GM18858 (cell line): ENCODE measurements at regions not wholly inside any gene's neighbourhood (a gene's known extent, or its start where the extent isn't known, plus 50 kb on each side); places are given as distances from the start of the nearest gene placed in this dataset.
A peak's percentile ranks its signal among the peaks of the same experiment; 100 is the strongest.
"Not testable (repeated sequence)": the region's sequence is repeated elsewhere in the genome, so short reads cannot be mapped to it uniquely, and the experiment has no call there.

ENCODE experiments used
- ATAC-seq: cut with Tn5 transposase; IDR thresholded peaks from one replicate; pipeline ENCODE4 v1.9.1; 2021; ENCODE audit not compliant: unreplicated experiment

DNA sequence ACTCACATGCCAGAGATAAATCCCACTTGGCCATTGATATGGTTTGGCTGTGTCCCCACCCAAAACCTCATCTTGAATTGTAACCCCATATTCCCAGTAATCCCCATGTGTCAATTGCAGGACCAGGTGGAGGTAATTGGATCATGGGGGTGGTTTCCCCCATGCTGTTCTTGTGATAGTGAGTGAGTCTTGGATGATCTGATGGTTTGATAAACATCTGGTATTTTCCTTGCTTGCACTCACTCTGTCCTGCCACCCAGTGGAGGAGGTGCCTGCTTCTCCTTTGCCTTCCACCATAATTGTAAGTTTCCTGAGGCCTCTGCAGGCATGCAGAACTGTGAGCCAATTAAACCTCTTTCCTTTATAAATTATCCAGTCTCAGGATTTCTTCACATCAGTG, 50.4 kb upstream of the B3GAT2 start:
- ATAC-seq: not testable (repeated sequence)

DNA sequence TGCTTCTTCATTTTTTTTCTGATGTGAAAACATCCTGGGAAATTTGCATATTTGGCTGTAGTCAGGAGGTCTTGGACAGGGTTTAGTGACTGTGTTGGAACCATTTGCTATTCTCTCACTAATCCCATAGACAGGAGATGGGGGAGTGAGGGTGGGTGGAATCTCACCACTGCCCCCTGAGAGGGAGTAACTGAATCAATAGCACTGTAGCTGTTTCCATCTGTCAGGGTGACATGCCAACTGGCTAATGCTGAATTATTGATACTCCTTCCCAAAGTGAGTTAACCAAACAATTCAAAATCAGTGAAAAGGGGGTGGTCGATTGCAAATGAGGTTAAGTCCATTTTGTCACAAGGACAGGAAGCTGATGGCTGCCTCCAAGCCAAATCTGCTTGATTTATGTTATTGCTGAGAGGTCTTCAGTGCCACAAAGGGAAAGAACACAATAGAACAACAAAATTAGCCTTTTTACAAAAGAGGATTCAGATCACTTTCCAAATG, 55.1 kb upstream of the B3GAT2 start:
- ATAC-seq: no peak

DNA sequence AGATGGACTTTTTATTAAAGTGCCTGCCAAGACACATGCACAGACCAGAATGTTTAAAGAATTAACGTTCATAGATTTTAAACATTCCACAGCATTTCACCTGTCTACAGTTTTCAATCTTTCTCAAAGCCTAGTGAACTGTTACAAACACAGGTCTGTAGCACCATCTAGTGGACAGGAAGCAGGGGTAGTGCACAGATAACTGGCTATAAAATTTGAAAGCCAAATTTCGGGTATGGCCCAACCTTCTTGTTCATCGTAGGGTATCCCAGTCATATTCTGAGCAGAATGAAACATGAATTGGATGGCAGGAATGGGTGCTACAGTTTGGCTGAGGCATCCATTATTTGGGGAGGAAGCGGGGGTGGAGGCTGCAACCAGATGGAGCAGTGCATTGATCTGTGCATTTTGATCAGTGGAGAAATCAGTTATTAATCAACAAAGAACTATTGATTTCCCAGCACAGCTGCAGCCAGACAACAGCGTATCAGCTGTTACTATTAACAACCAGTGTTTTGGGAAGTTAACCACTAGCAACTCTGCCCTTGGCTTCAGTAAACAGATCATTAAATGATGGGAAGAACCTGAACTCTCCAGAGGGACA, 56.1 kb upstream of the B3GAT2 start:
- ATAC-seq: peak; percentile 73

DNA sequence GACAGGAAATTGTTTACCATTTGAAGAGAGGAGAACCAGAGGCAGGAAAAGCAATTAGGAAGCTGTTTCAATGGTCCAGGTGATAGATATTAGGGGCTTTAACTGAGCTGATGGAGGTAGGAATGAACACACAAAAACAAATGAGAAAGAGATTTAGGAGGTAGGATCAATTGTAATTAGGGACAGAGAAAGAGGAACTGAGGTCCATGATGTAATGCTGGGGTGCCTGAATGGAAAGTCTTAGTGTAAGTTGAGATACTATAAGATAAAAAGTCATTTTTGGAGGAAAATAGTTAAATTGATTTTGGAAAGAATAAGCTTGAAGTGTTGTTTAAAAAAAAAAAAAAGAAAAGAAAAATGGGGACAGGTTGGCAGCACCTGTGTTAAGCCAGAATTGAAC, 58.5 kb upstream of the B3GAT2 start:
- no peak for ATAC-seq

DNA sequence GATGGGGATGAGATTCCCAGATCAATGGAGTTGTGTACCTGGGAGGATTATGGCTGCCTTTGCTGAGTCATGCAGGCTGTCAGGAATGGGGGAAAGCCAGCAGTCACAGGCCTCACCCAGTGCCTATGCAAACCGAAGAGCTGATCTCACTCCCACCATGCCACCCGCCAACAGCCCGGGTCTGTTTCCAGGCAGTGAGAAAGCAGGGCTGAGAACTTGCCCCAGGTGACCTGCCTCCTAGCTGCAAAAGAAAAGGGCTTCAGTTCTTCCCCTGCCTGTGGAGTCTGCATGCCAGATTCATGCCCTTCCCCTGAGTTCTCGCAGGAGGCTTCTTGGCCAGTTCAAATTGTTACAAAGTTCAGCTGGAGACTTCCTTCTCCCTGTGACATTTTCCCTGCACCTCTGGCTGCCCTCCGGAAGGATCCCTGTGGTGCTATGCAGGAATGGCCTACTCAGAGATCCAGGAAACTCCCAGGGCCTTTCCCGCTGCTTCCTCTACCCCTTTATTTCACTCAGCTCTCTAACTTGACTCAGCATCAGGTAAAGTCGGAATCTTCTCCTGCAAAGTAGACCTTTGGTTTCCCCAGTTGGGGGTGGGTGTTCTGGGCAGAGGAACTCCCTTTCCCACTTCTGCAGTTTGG, 71.5 kb upstream of the B3GAT2 start:
- ATAC-seq: no peak

DNA sequence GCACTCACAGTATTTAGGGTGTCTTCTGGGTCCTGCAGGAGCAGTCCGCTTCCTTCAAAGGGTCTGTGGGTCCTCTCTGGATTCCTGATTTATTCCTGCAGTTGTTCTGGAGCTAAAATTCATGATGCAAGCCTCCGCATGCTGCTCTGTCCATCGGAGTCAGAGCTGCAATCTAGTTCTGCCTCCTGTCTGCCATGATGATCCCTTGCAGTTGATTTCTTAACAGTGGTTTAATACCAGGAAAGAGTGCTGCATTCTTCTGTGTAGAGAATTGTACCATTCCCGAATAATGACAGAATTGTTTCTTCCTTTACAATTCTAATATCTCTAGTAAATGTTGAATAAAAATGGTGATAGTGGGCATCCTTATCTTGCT, 72.0 kb upstream of the B3GAT2 start:
- ATAC-seq: no peak

DNA sequence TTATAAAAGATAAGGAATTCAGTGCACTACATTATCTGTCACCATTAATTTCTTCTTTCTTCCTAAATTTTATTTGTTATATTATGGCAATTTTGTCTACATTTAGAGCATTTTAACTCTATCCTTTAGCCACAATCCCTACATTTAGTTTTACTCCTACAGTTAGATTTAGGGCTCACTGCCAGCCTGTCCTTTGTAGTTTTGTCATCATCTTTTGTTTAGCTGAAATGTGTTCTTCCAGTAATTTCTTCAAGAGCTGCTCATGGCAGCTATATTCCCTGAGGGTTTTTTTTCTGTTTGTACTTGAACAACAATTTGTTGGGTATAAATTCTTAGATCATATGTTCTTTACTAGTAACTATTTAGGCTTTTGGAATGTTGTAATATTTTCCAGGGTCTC, 72.7 kb upstream of the B3GAT2 start:
- no peak for ATAC-seq

DNA sequence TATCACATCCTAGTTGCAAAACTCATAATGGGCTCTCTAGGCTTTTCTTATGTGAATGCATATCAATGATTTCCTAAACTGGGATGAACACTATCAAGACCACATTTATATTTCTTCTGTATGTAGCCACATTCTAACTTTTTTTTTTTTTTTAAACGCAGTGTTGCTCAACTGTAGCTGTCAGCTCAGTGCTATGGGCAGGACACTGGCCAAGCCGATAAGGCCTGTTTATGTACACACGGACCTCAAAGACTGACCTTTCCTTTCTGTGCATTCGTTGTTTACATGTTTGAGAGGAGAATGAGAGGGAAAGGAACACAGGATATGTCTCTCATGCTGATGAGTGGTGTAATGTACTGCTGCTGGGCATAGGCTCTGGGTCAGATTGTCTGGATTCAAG, 75.1 kb upstream of the B3GAT2 start:
- ATAC-seq: no peak

DNA sequence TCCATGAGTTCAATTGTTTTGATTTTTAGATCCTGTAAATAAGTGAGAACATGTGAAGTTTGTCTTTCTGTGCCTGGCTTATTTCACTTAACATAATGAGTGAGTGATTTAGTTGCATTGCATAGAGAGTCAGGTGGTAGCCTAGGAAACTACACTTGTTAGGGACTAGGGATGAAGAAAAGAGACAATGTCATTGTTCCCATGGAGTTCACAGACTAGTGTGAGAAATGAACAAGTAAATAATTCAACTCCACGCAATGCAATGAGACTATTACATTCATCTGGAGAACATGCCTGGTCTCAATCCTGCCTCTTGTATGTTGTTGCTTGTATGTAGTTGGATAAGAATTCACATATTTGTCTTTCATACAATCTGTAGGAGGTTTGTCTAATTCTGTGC, 76.3 kb upstream of the B3GAT2 start:
- no peak for ATAC-seq

DNA sequence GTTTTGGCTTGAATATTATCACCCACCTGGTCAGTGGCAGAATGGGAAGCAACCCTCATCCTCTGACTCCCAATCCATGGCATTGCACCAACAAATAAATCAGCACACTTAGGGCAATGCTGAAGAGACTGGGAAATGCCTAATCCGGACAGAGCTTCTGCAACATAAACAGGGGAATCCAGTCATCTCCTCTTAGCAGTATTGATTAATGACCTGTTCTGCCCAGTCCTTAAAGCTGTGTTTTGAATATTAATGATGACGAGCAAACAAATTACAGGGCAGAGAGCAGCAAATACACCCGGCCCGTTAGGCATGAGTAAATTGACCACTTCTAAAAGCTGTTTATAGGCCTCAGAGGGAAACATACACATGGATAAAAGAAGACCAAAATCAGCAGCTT, 77.0 kb upstream of the B3GAT2 start:
- ATAC-seq: no peak

DNA sequence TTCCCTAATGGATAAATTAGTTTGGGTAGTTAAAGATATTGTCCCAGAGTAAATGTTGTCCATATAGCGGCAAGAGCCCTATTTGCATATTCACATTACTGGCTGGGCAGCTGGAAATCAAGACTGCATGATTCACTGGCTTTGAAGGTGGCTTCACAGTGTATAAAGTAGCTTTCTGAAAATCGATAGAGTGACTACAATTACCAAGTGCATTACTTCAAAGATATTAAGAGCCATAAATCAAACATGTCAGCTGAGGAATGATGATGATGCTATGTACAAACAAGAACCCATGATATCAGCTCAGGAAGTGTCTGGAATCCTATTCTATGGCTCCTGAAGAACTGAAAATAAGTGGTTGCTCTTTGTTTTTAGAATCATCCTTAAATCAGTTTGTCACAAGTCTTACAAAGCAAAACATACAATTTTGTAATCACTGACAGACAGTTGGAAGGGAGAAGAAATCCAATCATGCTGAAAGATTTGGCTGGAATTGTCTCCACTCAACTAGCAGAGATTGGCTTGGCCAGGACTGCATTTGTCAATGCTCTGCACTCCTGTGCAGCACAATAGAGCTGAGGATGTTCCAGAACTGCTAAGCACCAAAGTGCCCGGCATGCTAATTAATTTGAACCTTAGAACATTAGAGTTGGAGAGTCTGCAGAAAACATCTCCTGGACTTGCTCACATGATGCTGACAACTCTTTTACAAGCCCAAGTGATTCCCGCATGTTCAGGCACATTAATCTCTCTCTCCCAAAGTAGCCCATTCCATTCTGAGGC, 77.9 kb upstream of the B3GAT2 start:
- no peak for ATAC-seq

DNA sequence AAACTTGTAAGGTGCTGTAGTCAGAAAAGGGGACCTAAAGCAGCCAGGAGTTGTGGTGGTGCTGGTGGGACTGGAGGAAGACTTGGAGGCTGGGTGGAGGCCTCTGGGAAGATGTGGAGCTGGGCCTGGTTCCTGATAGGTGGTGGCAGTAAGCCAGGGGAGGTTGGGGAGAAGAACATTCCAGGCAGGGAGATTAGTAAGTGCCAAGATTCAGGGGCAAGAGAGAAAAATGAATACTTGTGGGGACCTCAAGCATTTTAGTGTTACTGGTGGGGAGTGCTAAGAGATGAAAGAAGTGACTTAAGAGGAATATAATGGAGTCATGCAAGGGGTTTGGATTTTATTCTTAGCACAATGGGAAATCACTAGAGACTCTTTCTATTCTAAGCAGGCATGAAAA, 79.0 kb upstream of the B3GAT2 start:
- no peak for ATAC-seq

DNA sequence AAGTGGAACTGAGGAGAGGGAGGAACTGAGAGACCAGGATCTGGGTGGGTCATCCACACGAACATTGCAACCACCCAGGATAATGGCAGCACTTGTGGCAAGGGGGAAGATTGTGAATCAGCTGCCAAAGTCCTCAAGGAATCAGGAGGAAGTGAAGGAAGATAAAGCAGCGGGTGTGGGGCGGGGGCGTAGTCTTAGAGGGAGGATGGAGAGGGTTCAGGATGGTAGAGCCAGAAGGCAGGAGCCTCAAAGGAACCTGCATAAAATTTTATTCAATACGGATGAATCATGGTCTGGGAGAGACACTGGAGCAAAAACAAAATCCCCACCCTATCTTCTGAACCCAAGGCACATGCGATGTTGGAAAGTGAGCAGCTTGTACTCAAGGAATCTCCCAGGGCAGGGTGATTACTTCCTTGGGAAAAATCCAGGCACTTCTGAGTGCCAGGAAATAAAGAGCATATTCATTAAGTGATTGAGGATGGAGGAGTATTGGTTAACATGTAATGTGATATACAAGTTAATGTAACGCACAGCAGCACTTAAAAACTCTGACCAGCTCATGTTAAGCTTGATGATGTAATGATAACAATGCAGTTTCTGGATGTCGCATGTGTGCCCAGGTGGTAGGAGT, 82.0 kb upstream of the B3GAT2 start:
- ATAC-seq: no peak

DNA sequence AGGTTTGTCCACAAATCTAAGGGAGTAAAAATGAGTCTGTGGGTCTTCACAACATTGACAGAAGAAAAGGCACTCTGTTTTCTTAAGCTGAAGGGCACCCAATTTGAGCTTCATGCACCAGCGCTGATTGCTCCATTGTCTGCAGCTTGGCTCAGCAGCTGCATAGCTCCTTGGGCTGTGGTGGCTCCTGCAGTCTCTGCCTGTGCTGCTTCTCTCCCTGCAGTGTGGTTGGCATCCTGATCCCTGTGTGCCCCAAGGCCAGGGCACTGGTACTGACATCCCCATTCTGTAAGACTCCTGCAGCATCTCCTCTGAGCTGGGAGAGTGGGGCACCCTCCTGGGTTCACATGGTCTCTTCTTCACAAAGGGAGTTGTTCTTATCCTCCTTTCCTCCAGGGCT, 83.2 kb upstream of the B3GAT2 start:
- no peak for ATAC-seq

DNA sequence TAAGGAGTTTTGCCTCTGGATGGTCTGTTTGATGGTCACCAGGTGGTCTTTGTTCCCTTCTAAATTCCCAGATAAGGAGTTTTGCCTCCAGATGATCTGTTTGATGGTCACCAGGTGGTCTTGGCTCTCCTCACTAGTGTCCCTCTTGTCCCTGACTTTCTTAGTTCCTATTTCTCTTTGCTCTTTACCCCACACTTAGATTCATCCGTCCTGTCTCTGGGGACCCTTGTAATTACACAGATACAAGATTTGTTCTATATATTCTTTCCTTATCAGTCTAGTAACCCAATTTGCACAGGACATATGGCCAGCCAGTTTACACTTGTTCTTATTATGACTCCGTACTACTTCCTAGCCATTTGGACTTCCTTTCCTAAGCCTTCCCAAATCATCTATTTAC, 84.0 kb upstream of the B3GAT2 start:
- no peak for ATAC-seq

DNA sequence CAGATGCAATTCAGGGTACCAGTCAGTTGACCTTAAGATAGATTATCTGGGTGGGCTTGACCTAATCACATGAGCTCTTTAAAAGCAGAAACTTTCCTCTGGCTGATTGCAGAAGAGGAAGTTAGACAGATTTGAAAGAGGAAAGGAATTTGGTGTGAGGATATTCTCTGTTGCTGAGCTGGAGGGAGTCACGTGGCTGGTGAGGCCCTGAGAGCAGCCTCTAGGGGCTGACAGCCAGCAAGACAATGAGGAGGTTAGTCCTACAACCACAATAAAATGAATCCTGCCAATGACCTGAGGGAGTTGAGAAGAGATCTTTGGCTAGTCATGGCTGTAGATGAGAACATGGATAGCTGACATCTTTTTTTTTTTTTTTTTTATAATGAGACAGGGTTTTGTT, 87.0 kb upstream of the B3GAT2 start:
- ATAC-seq: no peak

DNA sequence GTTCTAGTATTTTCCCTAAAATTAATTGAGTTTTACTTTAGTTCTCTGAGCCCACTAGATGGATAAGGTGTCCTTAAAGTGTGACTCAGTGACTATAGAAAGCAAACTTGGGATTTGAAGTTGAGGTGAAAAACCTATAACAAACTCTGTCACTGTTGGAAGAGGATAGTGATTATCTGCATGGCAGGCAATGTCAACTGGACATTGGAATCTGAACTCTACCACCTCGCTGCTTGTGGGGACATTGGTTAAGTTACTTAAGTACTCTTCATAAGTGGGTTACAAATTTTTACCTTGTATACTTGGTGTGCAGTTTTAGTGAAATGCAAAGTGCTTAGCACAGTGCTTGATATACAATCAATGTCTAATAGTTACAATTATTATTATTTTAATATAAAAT, 87.9 kb upstream of the B3GAT2 start:
- ATAC-seq: no peak

DNA sequence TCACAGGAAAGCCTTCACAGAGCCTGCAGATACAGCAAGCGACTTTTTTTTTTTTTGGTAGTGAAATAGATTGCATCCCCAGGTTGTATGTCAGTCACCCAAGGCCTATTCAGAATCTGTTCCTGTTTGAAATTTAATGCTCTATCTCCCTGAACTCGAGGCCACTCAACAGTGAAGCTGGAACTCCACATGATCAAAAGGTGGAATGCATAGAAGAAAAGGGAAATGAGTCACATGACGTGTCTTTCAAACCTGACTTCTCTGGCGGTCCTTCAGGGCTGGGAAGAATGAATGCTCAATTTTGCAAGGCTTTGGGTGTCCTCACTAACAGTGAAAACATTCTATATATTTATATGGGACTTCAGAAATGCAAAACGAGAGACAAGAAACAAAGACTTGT, 88.4 kb upstream of the B3GAT2 start:
- ATAC-seq: no peak

DNA sequence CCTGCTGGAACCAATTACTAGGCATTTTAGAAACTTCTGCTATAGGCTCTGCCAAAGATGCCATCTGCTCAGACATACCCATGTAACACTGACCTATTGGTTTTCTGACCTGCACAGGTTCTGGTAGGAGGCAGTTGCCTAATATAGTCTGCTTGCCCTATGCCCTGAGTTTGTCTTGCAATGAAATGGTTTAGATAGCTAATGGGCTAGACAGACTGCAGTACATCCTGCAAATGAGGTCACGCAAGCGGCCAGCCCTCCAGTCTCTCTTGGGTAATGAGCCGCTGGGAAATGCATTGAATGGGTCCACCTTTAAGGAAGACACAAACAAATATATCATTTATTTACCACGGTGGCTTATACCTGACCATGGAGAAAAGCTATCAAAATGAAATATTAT, 90.6 kb upstream of the B3GAT2 start:
- no peak for ATAC-seq

DNA sequence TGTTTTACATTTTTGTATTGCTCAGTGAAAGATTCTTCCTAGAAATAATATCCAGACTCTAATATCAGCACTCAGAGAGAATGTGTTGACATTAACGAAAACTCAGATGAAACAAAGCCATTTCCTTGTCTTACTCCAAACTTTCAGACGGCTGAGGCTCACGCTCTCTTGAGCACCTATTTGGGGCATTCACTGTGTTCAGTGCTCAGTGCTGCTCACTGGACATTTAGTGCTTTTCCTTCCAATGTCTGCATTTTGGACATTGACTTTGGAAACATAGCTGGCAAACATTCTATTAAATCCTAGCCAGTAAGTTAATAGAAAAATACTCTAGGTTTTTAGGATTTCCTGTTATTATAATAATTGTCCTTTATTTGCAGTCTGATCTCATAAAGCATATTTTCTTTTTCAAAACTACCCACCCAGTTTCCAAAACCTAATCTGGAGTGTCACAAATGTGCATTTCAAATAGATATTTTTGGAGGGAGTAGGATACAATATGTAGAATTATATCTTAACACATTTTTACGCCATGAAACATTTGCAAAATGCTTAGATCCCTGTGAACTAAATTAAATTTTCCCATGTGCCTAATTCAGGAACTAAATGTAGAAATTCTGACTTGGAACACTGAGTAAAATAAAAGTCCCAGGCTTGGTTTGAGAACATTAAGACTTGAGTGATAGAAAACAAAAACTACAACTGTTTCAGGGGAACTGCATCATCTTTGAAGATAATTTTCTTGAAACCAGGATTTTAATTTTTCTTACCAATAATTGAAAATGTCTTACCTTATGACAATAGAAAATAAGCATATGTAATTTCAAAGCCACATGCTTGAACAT, 91.7 kb upstream of the B3GAT2 start:
- no peak for ATAC-seq

DNA sequence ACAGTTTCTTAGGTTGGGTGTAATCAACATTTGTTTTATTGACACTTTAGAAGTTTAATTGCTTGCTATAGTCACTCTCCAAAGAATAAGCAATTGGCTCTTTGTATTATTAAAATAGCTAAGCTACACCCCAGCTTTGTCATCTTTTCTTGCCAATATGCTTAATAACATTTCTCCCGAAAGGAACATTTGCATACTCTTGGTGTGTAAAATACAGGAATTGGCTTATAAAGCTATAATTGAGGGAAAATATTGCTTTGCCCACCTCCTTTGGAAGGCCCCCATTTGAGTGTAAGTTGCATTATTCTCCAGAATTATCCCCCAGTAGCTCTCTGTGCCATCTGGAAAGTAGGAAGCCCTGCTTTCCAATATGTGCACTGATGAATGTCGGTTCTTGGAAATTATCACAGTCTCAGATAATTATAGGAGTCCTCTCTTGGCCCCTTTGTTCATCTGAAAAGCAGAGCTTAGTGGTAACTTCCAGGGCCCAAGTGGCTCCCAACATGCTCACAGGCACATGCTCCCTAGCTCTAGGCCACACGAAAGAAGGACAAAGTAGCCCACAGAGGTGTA, 92.4 kb upstream of the B3GAT2 start:
- ATAC-seq: no peak
